CD14-positive monocyte (primary cell): ENCODE measurements at regions not wholly inside any gene's neighbourhood (a gene's known extent, or its start where the extent isn't known, plus 50 kb on each side); places are given as distances from the start of the nearest gene placed in this dataset.
A peak's percentile ranks its signal among the peaks of the same experiment; 100 is the strongest.

Experiments
- DNase-seq, 3 donors: peaks; one replicate each; pipeline ENCODE4 v3.0.0-alpha.2; 2011 to 2022
- H2AFZ ChIP-seq: 2 replicates; pipeline ENCODE4 v1.6.0; 2012; ENCODE audit warnings: mild to moderate bottlenecking, low read depth, low read length, inconsistent platforms; ENCODE audit not compliant: insufficient read depth, poor library complexity, severe bottlenecking
- H3K27ac ChIP-seq, 2 donors: 1 replicate in 1 of 2; 2 replicates in 1 of 2; pipeline ENCODE4 v1.5.1; 2012 to 2013; ENCODE audit warnings: low read length in 2 of 2, control low read depth in 1 of 2, inconsistent platforms in 1 of 2, low read depth in 1 of 2, mild to moderate bottlenecking in 1 of 2
- H3K27me3 ChIP-seq, 2 donors: one replicate each; pipeline versions ENCODE4 v1.6.0 to v1.6.1; 2011 to 2013; ENCODE audit warnings: low read length in 2 of 2; ENCODE audit not compliant: control insufficient read depth in 2 of 2, insufficient read depth in 2 of 2
- H3K36me3 ChIP-seq, 2 donors: replicated peaks in 1 of 2; 1 replicate in 1 of 2; 2 replicates in 1 of 2; pipeline versions ENCODE4 v1.5.1 to v1.6.1; 2012 to 2013; ENCODE audit warnings: low read length in 2 of 2, control low read depth in 1 of 2, inconsistent platforms in 1 of 2, mild to moderate bottlenecking in 1 of 2; ENCODE audit not compliant: insufficient read depth in 2 of 2, control insufficient read depth in 1 of 2
- H3K4me1 ChIP-seq, 2 donors: 1 replicate in 1 of 2; 2 replicates in 1 of 2; pipeline versions ENCODE4 v1.5.1 to v1.6.1; 2012 to 2013; ENCODE audit warnings: low read length in 2 of 2, control low read depth in 1 of 2, inconsistent platforms in 1 of 2, mild to moderate bottlenecking in 1 of 2, moderate library complexity in 1 of 2; ENCODE audit not compliant: insufficient read depth in 2 of 2, control insufficient read depth in 1 of 2
- H3K4me2 ChIP-seq: replicated peaks from 2 replicates; pipeline ENCODE3; 2012; ENCODE audit warnings: low read length, moderate library complexity, mild to moderate bottlenecking; ENCODE audit not compliant: poor library complexity, severe bottlenecking; ENCODE audit errors: extremely low read depth
- H3K4me3 ChIP-seq, 3 experiments: fragments of 200-600 bp in 1 of 3; sonication (generic) in 1 of 3; replicated peaks in 1 of 3; 1 replicate in 2 of 3; 2 replicates in 1 of 3; pipeline ENCODE4 v1.5.1; 2011 to 2013; ENCODE audit warnings: low read length in 3 of 3, mild to moderate bottlenecking in 3 of 3, control low read depth in 2 of 3, low read depth in 2 of 3, inconsistent platforms in 1 of 3, moderate library complexity in 1 of 3
- H3K79me2 ChIP-seq: 2 replicates; pipeline ENCODE4 v1.6.0; 2012; ENCODE audit warnings: mild to moderate bottlenecking, control low read depth, inconsistent platforms, low read length, moderate library complexity; ENCODE audit not compliant: insufficient read depth
- H3K9ac ChIP-seq: 2 replicates; pipeline ENCODE4 v1.6.0; 2017; ENCODE audit warnings: low read length, mild to moderate bottlenecking; ENCODE audit not compliant: insufficient read depth, poor library complexity, severe bottlenecking
- H3K9me3 ChIP-seq, 2 donors: replicated peaks in 1 of 2; 1 replicate in 1 of 2; 2 replicates in 1 of 2; pipeline versions ENCODE4 v1.5.1 to v1.6.1; 2012 to 2013; ENCODE audit warnings: low read length in 2 of 2, control low read depth in 1 of 2; ENCODE audit not compliant: control insufficient read depth in 1 of 2, insufficient read depth in 1 of 2
- H4K20me1 ChIP-seq: 2 replicates; pipeline ENCODE4 v1.6.0; 2012; ENCODE audit warnings: mild to moderate bottlenecking, low read length, control low read depth, moderate library complexity; ENCODE audit not compliant: insufficient read depth
- H3K27ac Mint-ChIP-seq, 7 donors: one replicate each; pipeline ENCODE4 v1.8.0; 2020; ENCODE audit warnings: mild to moderate bottlenecking in 7 of 7, mixed read lengths in 7 of 7, moderate library complexity in 6 of 7, inconsistent platforms in 2 of 7
- H3K27me3 Mint-ChIP-seq, 3 donors: one replicate each; pipeline ENCODE4 v1.8.0; 2021 to 2022; ENCODE audit warnings: low read depth in 3 of 3, mild to moderate bottlenecking in 3 of 3, mixed read lengths in 3 of 3, moderate library complexity in 3 of 3, inconsistent platforms in 1 of 3
- H3K36me3 Mint-ChIP-seq, 2 donors: one replicate each; pipeline ENCODE4 v1.8.0; 2020; ENCODE audit warnings: mixed read lengths in 2 of 2, inconsistent platforms in 1 of 2, mild to moderate bottlenecking in 1 of 2
- H3K4me1 Mint-ChIP-seq: one replicate; pipeline ENCODE4 v1.8.0; 2020; ENCODE audit warnings: mild to moderate bottlenecking, mixed read lengths
- H3K4me3 Mint-ChIP-seq, 2 donors: one replicate each; pipeline ENCODE4 v1.8.0; 2020; ENCODE audit warnings: mild to moderate bottlenecking in 2 of 2, mixed read lengths in 2 of 2, moderate library complexity in 1 of 2
- H3K9me3 Mint-ChIP-seq, 7 donors: one replicate each; pipeline ENCODE4 v1.8.0; 2020 to 2022; ENCODE audit warnings: mixed read lengths in 7 of 7, mild to moderate bottlenecking in 6 of 7, moderate library complexity in 6 of 7, inconsistent platforms in 2 of 7
- WGBS: methylation state at CpG from one replicate; pipeline ENCODE4 v1.1.5; 2013; ENCODE audit warnings: missing lambda C conversion rate; ENCODE audit not compliant: insufficient coverage; 5-methylcytosine and 5-hydroxymethylcytosine counted together
- intact Hi-C, 2 donors: fragments of 100-400 bp; cut with micrococcal nuclease; formaldehyde crosslinking; loops; one replicate each; pipeline versions ENCODE4 v1.15.0 to v1.15.1; 2023
- TF ChIP-seq, protein P1 (sequence below): fragments of 200-600 bp; IDR thresholded peaks from one replicate; pipeline ENCODE4 v1.8.0; 2022; ENCODE audit warnings: antibody characterized with exemption, mild to moderate bottlenecking

DNA sequence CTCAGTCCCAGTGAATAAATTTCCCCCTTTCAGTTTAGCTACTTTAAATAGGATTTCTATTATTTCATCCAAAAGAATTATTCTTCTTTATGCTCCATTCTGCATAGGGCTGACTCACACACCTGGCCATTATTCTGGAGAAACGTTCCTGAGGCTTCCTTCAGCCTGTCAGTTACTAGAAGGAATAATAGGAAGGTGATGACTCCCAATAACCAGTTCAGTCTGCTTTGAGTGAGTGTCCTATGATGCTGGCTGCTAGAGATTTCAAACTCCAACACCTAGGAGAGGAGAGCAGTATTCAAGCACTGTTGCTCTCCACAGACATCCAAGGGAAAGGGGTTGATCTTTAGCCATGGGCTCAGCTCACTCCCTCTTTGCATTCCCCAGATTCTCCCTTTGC is 117.8 kb downstream of the KCTD12 start:
- no peak overlapping the region for H3K4me2 ChIP-seq
- no peak overlapping the region for H3K4me3 ChIP-seq
- Mint-ChIP-seq H3K36me3 (no peaks in the 10 kb centered on the region), H3K27me3 (peaks cover 0 to 2% (median 0%) of the 10 kb centered on the region in 3 donors), H3K4me3 (no peak overlapping the region), H3K9me3 (peaks cover 0 to 4% (median 0%) of the 10 kb centered on the region in 7 donors), H3K4me1 (peaks cover 31% of the 10 kb centered on the region), H3K27ac (no peak overlapping the region)
- H2AFZ ChIP-seq = no peak overlapping the region
- H3K36me3 ChIP-seq = no peaks in the 10 kb centered on the region
- TF ChIP-seq, protein P1, sequence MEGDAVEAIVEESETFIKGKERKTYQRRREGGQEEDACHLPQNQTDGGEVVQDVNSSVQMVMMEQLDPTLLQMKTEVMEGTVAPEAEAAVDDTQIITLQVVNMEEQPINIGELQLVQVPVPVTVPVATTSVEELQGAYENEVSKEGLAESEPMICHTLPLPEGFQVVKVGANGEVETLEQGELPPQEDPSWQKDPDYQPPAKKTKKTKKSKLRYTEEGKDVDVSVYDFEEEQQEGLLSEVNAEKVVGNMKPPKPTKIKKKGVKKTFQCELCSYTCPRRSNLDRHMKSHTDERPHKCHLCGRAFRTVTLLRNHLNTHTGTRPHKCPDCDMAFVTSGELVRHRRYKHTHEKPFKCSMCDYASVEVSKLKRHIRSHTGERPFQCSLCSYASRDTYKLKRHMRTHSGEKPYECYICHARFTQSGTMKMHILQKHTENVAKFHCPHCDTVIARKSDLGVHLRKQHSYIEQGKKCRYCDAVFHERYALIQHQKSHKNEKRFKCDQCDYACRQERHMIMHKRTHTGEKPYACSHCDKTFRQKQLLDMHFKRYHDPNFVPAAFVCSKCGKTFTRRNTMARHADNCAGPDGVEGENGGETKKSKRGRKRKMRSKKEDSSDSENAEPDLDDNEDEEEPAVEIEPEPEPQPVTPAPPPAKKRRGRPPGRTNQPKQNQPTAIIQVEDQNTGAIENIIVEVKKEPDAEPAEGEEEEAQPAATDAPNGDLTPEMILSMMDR = no peak
- intact Hi-C loops = no loop called here
- H3K4me1 ChIP-seq = peaks cover 23 to 28% of the 10 kb centered on the region in 2 donors
- H3K9me3 ChIP-seq = no peaks in the 10 kb centered on the region
- H3K27me3 ChIP-seq = no peaks in the 10 kb centered on the region
- no peak for DNase-seq
- no peak overlapping the region for H3K9ac ChIP-seq
- H3K79me2 ChIP-seq = no peaks in the 10 kb centered on the region
- no peak overlapping the region for H3K27ac ChIP-seq
- no peaks in the 10 kb centered on the region for H4K20me1 ChIP-seq
- no CpG with 5 or more reads among the region's 1 CpG for WGBS

DNA sequence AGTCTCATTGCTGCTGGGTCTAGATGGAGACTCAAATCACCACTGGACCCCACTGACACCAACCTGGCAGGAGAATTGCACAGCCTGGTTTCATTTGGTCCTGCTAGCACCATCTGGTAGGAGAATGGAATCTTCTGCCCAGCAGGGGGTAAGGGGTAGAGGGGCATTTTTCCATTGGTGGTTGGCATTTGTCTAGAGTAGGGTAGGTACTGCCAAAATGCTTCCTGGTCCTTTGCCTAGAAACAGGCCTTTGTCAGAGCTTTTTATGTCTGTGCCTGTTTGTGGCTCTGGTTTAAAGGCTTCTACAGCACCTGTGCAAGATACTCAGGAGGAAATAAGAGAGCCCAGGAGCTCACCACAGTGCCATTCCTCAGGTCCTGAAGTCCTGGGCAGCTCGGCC is 121.3 kb downstream of the KCTD12 start:
- Histone ChIP-seq H2AFZ (no peak overlapping the region), H3K9me3 (no peaks in the 10 kb centered on the region), H4K20me1 (no peaks in the 10 kb centered on the region), H3K4me3 (peak overlapping the region in 1 of 3 experiments; percentile 54), H3K4me2 (peak overlapping the region; percentile 48), H3K27me3 (no peaks in the 10 kb centered on the region), H3K9ac (no peak overlapping the region), H3K79me2 (no peaks in the 10 kb centered on the region), H3K36me3 (no peaks in the 10 kb centered on the region), H3K4me1 (peaks cover 37 to 46% of the 10 kb centered on the region in 2 donors), H3K27ac (peak overlapping the region; percentile 78 to 80)
- peak overlapping the region in 1 of 2 donors; percentile 73 for H3K4me3 Mint-ChIP-seq
- H3K27ac Mint-ChIP-seq = peak overlapping the region; percentile 81 to 94 (median 90)
- intact Hi-C loops = no loop called here
- peaks cover 0 to 4% (median 0%) of the 10 kb centered on the region in 7 donors for H3K9me3 Mint-ChIP-seq
- 100% methylated on average over 1 of the region's 1 CpG for WGBS
- peaks cover 33% of the 10 kb centered on the region for H3K4me1 Mint-ChIP-seq
- peaks cover 0 to 2% (median 0%) of the 10 kb centered on the region in 3 donors for H3K27me3 Mint-ChIP-seq
- DNase-seq = no peak
- TF ChIP-seq, protein P1 = no peak
- no peaks in the 10 kb centered on the region for H3K36me3 Mint-ChIP-seq
